ENCODE measurements at regions not wholly inside any gene's neighbourhood (a gene's known extent, or its start where the extent isn't known, plus 50 kb on each side); places are given as distances from the start of the nearest gene placed in this dataset.

- H3K27ac ChIP-seq (ENCODE audit: low read depth, low read length) = no peak overlapping the region
- H3K4me3 ChIP-seq (ENCODE audit: low read length) = no peak overlapping the region
- no peak for TF ChIP-seq EZH2phosphoT487 (IDR thresholded peaks at IDR 0.05; ENCODE audit: borderline replicate concordance, low read length)
- TF ChIP-seq CTCF (IDR thresholded peaks at IDR 0.05; ENCODE audit: low read depth, low read length, poor library complexity, severe bottlenecking) = no peak
Measured at GRCh38 chr2:105567996-105568494, 169.2 kb upstream of the FHL2 start.

GRCh38 chr2:105563000-105563719, 164.3 kb upstream of the FHL2 start:
- no peaks in the 10 kb centered on the region for H3K9me3 ChIP-seq (ENCODE audit: control insufficient read depth, insufficient read depth, low read length)
- no peak overlapping the region for H3K4me3 ChIP-seq (ENCODE audit: low read length)
- H3K36me3 ChIP-seq (ENCODE audit: control insufficient read depth, low read length) = no peaks in the 10 kb centered on the region
- H3K9me2 ChIP-seq (replicated peaks; ENCODE audit: control insufficient read depth, low read length) = no peaks in the 10 kb centered on the region
- no peak overlapping the region for H3K27ac ChIP-seq (ENCODE audit: low read depth, low read length)
- H3F3A ChIP-seq (ENCODE audit: control insufficient read depth, insufficient read depth) = no peaks in the 10 kb centered on the region
- H3K27me3 ChIP-seq (ENCODE audit: control insufficient read depth, low read length) = 0 out of 2 replicates have a peak, but pooled peaks cover 2% of the 10 kb centered on the region
- no peak overlapping the region for H3K4me2 ChIP-seq (ENCODE audit: low read length)
- H3K79me2 ChIP-seq (ENCODE audit: control insufficient read depth, low read length) = no peaks in the 10 kb centered on the region
- no peaks in the 10 kb centered on the region for H3K4me1 ChIP-seq (ENCODE audit: control insufficient read depth, low read length)
- H4K20me1 ChIP-seq (ENCODE audit: control insufficient read depth, insufficient read depth, low read depth, low read length) = no peaks in the 10 kb centered on the region
- TF ChIP-seq EZH2phosphoT487 (IDR thresholded peaks at IDR 0.05; ENCODE audit: borderline replicate concordance, low read length) (no peak), CTCF (IDR thresholded peaks at IDR 0.05; ENCODE audit: low read depth, low read length, poor library complexity, severe bottlenecking) (no peak)

More at GRCh38 chr2:105567996-105568494, 169.2 kb upstream of the FHL2 start:
- Histone ChIP-seq H3K79me2 (ENCODE audit: control insufficient read depth, low read length) (no peaks in the 10 kb centered on the region), H3F3A (ENCODE audit: control insufficient read depth, insufficient read depth) (no peaks in the 10 kb centered on the region), H3K36me3 (ENCODE audit: control insufficient read depth, low read length) (no peaks in the 10 kb centered on the region), H3K4me2 (ENCODE audit: low read length) (no peak overlapping the region), H3K4me1 (ENCODE audit: control insufficient read depth, low read length) (no peaks in the 10 kb centered on the region), H3K27me3 (ENCODE audit: control insufficient read depth, low read length) (no peaks in the 10 kb centered on the region), H3K9me3 (ENCODE audit: control insufficient read depth, insufficient read depth, low read length) (no peaks in the 10 kb centered on the region), H3K9me2 (replicated peaks; ENCODE audit: control insufficient read depth, low read length) (no peaks in the 10 kb centered on the region), H4K20me1 (ENCODE audit: control insufficient read depth, insufficient read depth, low read depth, low read length) (no peaks in the 10 kb centered on the region)

- Histone ChIP-seq H3F3A (ENCODE audit: control insufficient read depth, insufficient read depth) (no peaks in the 10 kb centered on the region), H3K9me2 (replicated peaks; ENCODE audit: control insufficient read depth, low read length) (no peaks in the 10 kb centered on the region), H3K9me3 (ENCODE audit: control insufficient read depth, insufficient read depth, low read length) (no peaks in the 10 kb centered on the region), H4K20me1 (ENCODE audit: control insufficient read depth, insufficient read depth, low read depth, low read length) (no peaks in the 10 kb centered on the region), H3K4me3 (ENCODE audit: low read length) (no peak overlapping the region), H3K36me3 (ENCODE audit: control insufficient read depth, low read length) (no peaks in the 10 kb centered on the region), H3K4me2 (ENCODE audit: low read length) (no peak overlapping the region), H3K4me1 (ENCODE audit: control insufficient read depth, low read length) (no peaks in the 10 kb centered on the region), H3K27me3 (ENCODE audit: control insufficient read depth, low read length) (0 out of 2 replicates have a peak, but pooled peaks cover 2% of the 10 kb centered on the region), H3K27ac (ENCODE audit: low read depth, low read length) (no peak overlapping the region), H3K79me2 (ENCODE audit: control insufficient read depth, low read length) (no peaks in the 10 kb centered on the region)
- TF ChIP-seq EZH2phosphoT487 (IDR thresholded peaks at IDR 0.05; ENCODE audit: borderline replicate concordance, low read length) = no peak
- no peak for TF ChIP-seq CTCF (IDR thresholded peaks at IDR 0.05; ENCODE audit: low read depth, low read length, poor library complexity, severe bottlenecking)
Measured at GRCh38 chr2:105561401-105561800, 162.6 kb upstream of the FHL2 start.

Data from DOHH2 (cell line).